Activated naive CD4-positive, alpha-beta T cell treated with anti-CD3 and anti-CD28 coated beads for 36 hours (primary cell): ENCODE measurements at regions not wholly inside any gene's neighbourhood (a gene's known extent, or its start where the extent isn't known, plus 50 kb on each side); places are given as distances from the start of the nearest gene placed in this dataset.

ENCODE experiments used
- CTCF ChIA-PET: fragments of 350-600 bp; sonication (Branson Sonifier 250); formaldehyde crosslinking; loops from one replicate; lab custom pipeline; 2021; ENCODE audit warnings: antibody characterized with exemption; lab: Charles Lee
- DNase-seq: peaks from one replicate; pipeline ENCODE4 v3.0.0-alpha.2; 2020
- H3K27ac Mint-ChIP-seq: one replicate; pipeline ENCODE4 v1.8.0; 2021; ENCODE audit warnings: mild to moderate bottlenecking, mixed read lengths
- H3K27me3 Mint-ChIP-seq: one replicate; pipeline ENCODE4 v1.8.0; 2021; ENCODE audit warnings: low read depth, mixed read lengths
- H3K36me3 Mint-ChIP-seq: one replicate; pipeline ENCODE4 v1.8.0; 2021; ENCODE audit warnings: low read depth, mixed read lengths
- H3K4me1 Mint-ChIP-seq: one replicate; pipeline ENCODE4 v1.8.0; 2021; ENCODE audit warnings: low read depth, mixed read lengths
- H3K4me3 Mint-ChIP-seq: one replicate; pipeline ENCODE4 v1.8.0; 2021; ENCODE audit warnings: mild to moderate bottlenecking, moderate library complexity, mixed read lengths
- H3K9me3 Mint-ChIP-seq: one replicate; pipeline ENCODE4 v1.8.0; 2021; ENCODE audit warnings: mixed read lengths
- intact Hi-C: fragments of 100-400 bp; cut with micrococcal nuclease; formaldehyde crosslinking; loops from one replicate; pipeline ENCODE4 v1.15.1; 2023

GRCh38 chr14:58697930-58698642, 60.3 kb downstream of the DACT1 start:
- DNase-seq = no peak
- Mint-ChIP-seq H3K36me3 (no peaks in the 10 kb centered on the region), H3K27me3 (no peaks in the 10 kb centered on the region), H3K9me3 (no peaks in the 10 kb centered on the region), H3K4me1 (no peaks in the 10 kb centered on the region), H3K27ac (no peak overlapping the region), H3K4me3 (no peak overlapping the region)
- CTCF ChIA-PET = no interaction called here
- intact Hi-C loops = no loop called here

DNA sequence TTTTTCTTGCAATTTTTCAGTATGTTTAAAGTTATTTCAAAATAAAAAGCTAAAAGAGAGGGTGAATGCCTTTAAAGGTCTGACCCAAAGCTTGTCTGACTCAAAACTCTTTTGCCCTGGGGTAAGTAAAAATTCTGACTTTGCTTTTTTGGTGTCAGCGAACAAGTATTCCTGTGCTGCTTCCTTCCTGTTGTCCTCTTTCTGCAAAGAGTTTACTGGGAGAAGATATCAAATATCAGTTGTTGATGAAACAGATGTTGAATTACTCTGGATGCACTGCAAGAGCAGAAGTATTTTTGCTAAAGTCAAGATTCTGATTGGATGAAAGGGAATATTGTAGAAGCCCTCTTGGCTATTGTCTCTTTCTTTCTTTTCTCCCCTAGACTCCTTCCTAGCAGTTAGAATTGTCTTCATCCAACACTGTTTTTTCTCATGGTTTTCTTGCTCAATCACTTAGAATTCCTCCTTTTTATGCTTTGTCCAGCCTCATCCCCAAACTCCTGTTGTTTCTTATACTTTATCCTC, 62.0 kb downstream of the DACT1 start:
- no peak overlapping the region for H3K27ac Mint-ChIP-seq
- DNase-seq = no peak
- CTCF ChIA-PET = interaction anchor here (1.2 kb wide), 1 partner anchor 62 kb away, joined by 3 read pairs; the partner anchor contains the start of gene DACT1
- no peaks in the 10 kb centered on the region for H3K27me3 Mint-ChIP-seq
- intact Hi-C loops = no loop called here
- H3K4me1 Mint-ChIP-seq = no peaks in the 10 kb centered on the region
- H3K36me3 Mint-ChIP-seq = no peaks in the 10 kb centered on the region
- no peak overlapping the region for H3K4me3 Mint-ChIP-seq
- no peaks in the 10 kb centered on the region for H3K9me3 Mint-ChIP-seq

DNA sequence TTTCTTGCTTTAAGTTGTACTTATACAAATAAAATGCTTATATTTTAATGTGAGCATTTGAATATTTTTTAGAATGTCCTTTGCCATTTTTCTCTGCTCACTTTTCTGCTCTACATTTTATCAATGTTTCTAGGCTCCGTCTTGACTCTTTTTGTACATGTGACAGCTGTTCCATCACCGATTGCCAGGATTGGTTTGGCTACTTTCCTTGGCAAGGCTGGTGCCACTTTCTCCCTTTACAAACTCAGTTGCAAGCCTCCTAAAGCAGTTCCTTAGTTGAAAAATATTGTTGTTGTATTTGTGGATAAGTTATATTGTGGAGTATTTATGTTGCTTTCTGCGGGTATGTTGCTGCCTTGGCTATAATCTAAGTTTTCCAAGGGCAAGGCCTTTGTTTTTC, 63.4 kb downstream of the DACT1 start:
- Mint-ChIP-seq H3K4me3 (no peak overlapping the region), H3K36me3 (no peaks in the 10 kb centered on the region), H3K27ac (no peak overlapping the region), H3K27me3 (no peaks in the 10 kb centered on the region), H3K9me3 (no peaks in the 10 kb centered on the region), H3K4me1 (no peaks in the 10 kb centered on the region)
- no peak for DNase-seq
- intact Hi-C loops = no loop called here
- CTCF ChIA-PET = interaction anchor here (0.6 kb wide), 1 partner anchor 33 kb away, joined by 3 read pairs; no protein-coding TSS in a partner anchor

- Mint-ChIP-seq H3K4me3 (no peak overlapping the region), H3K4me1 (no peaks in the 10 kb centered on the region), H3K27ac (no peak overlapping the region), H3K27me3 (no peaks in the 10 kb centered on the region), H3K9me3 (no peaks in the 10 kb centered on the region), H3K36me3 (no peaks in the 10 kb centered on the region)
- CTCF ChIA-PET = interaction anchor here (0.9 kb wide), 1 partner anchor 28 kb away, joined by 3 read pairs; no protein-coding TSS in a partner anchor
- no peak for DNase-seq
- intact Hi-C loops = no loop called here
These were observed 63.8 kb downstream of the DACT1 start for GRCh38 chr14:58701604-58702003.

DNA sequence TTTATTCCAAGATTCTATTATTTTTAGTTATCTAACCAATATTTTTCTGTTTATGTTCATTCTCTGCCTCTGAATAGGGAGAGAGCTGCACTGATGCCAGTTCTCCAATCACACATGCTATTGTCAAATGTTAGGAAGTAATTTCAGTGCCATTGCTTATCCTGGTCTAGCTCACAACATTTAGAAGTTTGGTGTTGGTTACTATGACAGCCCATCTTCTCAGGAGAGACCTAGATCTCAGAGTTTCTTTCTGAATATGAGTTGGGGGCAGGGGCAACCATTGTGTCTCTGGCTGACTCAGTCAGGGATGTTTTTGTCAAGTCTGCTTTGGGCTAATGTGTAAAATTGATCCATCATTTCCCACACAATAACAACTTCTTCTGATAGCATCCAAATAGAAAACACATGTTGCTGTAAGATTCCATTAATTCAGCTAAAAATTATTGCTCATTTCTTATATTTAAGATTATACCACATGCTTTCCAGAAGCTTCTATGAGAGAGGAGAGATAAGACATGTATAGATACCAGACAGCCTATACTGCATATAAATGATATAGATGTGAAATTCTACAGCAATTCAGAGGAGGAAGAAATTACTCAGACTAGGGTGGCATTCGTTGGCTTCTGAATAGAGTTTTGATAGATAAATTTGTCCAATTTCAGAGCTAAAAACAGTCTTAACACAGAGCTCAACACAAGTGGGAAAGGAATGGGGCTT, 64.8 kb downstream of the DACT1 start:
- no peak for DNase-seq
- no peaks in the 10 kb centered on the region for H3K27me3 Mint-ChIP-seq
- H3K36me3 Mint-ChIP-seq = no peaks in the 10 kb centered on the region
- no peaks in the 10 kb centered on the region for H3K9me3 Mint-ChIP-seq
- no peak overlapping the region for H3K27ac Mint-ChIP-seq
- no peak overlapping the region for H3K4me3 Mint-ChIP-seq
- intact Hi-C loops = no loop called here
- no peaks in the 10 kb centered on the region for H3K4me1 Mint-ChIP-seq
- CTCF ChIA-PET = interaction anchor here (0.9 kb wide), 1 partner anchor 29 kb away, joined by 3 read pairs; no protein-coding TSS in a partner anchor

GRCh38 chr14:58703161-58703506, 65.4 kb downstream of the DACT1 start:
- H3K27me3 Mint-ChIP-seq = no peaks in the 10 kb centered on the region
- no peaks in the 10 kb centered on the region for H3K36me3 Mint-ChIP-seq
- DNase-seq = no peak
- no peak overlapping the region for H3K4me3 Mint-ChIP-seq
- CTCF ChIA-PET = no interaction called here
- H3K4me1 Mint-ChIP-seq = no peaks in the 10 kb centered on the region
- H3K9me3 Mint-ChIP-seq = no peaks in the 10 kb centered on the region
- H3K27ac Mint-ChIP-seq = no peak overlapping the region
- intact Hi-C loops = no loop called here

- H3K4me1 Mint-ChIP-seq = no peaks in the 10 kb centered on the region
- intact Hi-C loops = no loop called here
- no peak overlapping the region for H3K27ac Mint-ChIP-seq
- CTCF ChIA-PET = no interaction called here
- H3K27me3 Mint-ChIP-seq = no peaks in the 10 kb centered on the region
- no peak overlapping the region for H3K4me3 Mint-ChIP-seq
- no peaks in the 10 kb centered on the region for H3K9me3 Mint-ChIP-seq
- DNase-seq = no peak
- H3K36me3 Mint-ChIP-seq = no peaks in the 10 kb centered on the region
These were observed 67.3 kb downstream of the DACT1 start for GRCh38 chr14:58705066-58705465.

DNA sequence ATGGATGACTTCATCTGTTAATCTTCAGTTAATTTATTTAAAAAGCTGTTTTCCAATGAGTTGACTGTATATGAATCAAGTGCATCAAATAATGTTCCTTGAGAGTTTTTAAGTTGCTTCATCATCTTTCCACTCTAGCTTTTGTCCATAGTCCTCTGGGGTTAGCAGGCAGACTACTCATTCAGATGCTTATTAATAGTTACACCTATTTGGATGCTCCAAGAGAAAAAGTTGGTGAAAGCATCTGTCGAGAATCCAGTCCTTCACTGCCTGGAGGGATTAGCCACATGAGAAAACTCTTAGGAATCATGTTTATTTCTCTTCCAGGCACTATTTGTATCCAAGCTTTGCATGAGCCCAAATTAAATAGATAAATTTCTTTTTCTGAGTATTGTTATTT, 70.2 kb downstream of the DACT1 start:
- H3K4me1 Mint-ChIP-seq = no peaks in the 10 kb centered on the region
- H3K36me3 Mint-ChIP-seq = no peaks in the 10 kb centered on the region
- H3K27me3 Mint-ChIP-seq = no peaks in the 10 kb centered on the region
- no peak overlapping the region for H3K4me3 Mint-ChIP-seq
- CTCF ChIA-PET = no interaction called here
- H3K27ac Mint-ChIP-seq = no peak overlapping the region
- DNase-seq = no peak
- H3K9me3 Mint-ChIP-seq = no peaks in the 10 kb centered on the region
- intact Hi-C loops = no loop called here

DNA sequence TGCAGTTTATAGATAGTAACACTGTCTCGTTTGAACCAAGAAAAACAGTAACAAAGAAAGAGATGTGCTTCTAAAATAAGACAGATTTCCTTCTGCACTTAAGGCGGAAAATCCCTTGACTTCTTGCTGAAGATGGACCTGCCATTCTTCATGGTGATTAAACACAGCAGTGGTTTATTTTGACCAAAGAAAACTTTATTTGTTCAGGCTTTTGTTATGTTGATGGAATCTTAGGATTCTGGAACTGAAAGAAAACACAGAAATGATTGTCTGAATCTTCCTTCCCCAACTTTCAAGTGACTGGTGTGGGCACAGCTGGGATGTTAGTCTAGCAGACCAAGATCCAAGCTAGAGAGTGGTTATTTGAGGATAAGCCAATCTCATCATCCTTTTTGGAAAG, 72.2 kb downstream of the DACT1 start:
- no peak for DNase-seq
- Mint-ChIP-seq H3K4me3 (no peak overlapping the region), H3K27me3 (no peaks in the 10 kb centered on the region), H3K27ac (no peak overlapping the region), H3K9me3 (no peaks in the 10 kb centered on the region), H3K36me3 (no peaks in the 10 kb centered on the region), H3K4me1 (no peaks in the 10 kb centered on the region)
- CTCF ChIA-PET = interaction anchor here (0.6 kb wide), 1 partner anchor 209 kb away, joined by 3 read pairs; no protein-coding TSS in a partner anchor
- intact Hi-C loops = no loop called here

GRCh38 chr14:58711382-58711781, 73.6 kb downstream of the DACT1 start:
- H3K27me3 Mint-ChIP-seq = no peaks in the 10 kb centered on the region
- H3K27ac Mint-ChIP-seq = no peak overlapping the region
- CTCF ChIA-PET = no interaction called here
- H3K9me3 Mint-ChIP-seq = no peaks in the 10 kb centered on the region
- peaks cover 3% of the 10 kb centered on the region for H3K4me1 Mint-ChIP-seq
- DNase-seq = no peak
- intact Hi-C loops = no loop called here
- H3K4me3 Mint-ChIP-seq = no peak overlapping the region
- H3K36me3 Mint-ChIP-seq = no peaks in the 10 kb centered on the region

DNA sequence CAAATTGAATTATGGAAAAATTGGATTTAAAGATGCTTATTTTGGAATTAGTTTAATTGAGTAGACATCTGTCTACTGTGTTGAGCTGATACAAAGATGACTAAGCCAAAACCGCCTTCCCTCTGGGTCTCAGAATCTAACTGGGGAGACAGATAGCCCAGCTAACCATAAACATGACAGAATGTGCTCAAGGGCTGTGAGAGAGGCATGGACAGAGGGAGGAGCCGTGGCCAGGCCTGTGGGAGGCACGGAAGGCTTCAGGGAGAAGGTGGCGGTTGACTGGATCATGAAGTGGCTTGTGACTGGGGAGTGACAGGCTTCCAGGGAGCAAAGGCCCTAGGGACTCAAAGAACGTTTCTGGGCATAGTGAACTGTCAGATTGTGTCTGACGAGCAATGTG, 74.6 kb downstream of the DACT1 start:
- Mint-ChIP-seq H3K4me1 (peaks cover 7% of the 10 kb centered on the region), H3K36me3 (no peaks in the 10 kb centered on the region), H3K27ac (no peak overlapping the region), H3K27me3 (no peaks in the 10 kb centered on the region), H3K9me3 (no peaks in the 10 kb centered on the region), H3K4me3 (no peak overlapping the region)
- no peak for DNase-seq
- CTCF ChIA-PET = interaction anchor here (0.6 kb wide), 1 partner anchor 343 kb away, joined by 3 read pairs; no protein-coding TSS in a partner anchor
- intact Hi-C loops = no loop called here

DNA sequence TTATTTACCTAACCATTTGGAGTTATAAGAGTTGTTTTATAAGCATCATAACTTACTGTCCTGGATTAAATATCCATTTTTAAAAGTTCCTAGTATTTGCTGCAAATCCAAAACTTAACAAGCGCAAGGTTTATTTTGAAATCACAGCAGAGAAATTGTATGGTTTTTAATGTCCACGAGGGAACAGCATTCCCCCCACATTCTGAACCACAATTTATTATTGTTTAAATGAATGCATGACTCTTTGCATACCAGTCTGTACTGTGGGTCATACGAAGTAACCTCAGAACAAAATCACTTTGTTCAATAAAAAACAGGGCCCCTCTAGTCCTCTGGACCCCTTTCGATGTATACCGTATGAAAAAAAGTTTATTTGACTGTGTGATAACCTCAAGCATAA, 75.9 kb downstream of the DACT1 start:
- CTCF ChIA-PET = no interaction called here
- DNase-seq = no peak
- Mint-ChIP-seq H3K4me3 (no peak overlapping the region), H3K27me3 (no peaks in the 10 kb centered on the region), H3K4me1 (peaks cover 7% of the 10 kb centered on the region), H3K27ac (no peak overlapping the region), H3K9me3 (no peaks in the 10 kb centered on the region), H3K36me3 (no peaks in the 10 kb centered on the region)
- intact Hi-C loops = no loop called here
